ENCODE measurements at regions not wholly inside any gene's neighbourhood (a gene's known extent, or its start where the extent isn't known, plus 50 kb on each side); places are given as distances from the start of the nearest gene placed in this dataset.

DNA sequence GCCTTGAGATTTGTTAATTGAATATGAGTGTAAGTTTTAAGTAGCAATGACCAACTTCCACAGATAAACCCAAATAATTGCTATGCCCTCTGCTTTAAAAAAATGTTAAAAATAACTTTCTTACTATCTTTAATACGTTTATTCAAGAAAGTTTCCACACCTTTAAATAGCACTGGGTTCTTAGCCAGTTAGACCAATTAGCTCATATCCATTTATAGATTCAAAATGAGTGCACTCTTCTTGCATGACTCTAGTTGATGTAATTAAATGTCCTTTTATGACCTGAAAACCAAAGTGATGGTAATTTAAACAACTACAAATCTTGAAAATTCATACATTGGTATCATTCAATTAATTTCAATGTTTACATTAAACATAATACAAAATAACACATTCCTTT lies 50.8 kb upstream of the CACNA2D1 start:
- TF ChIP-seq FOXA1 (IDR thresholded peaks at IDR 0.05) (no peak), RXRA (IDR thresholded peaks at IDR 0.05) (no peak), RAD21 (IDR thresholded peaks at IDR 0.05) (no peak), SP1 (IDR thresholded peaks at IDR 0.05) (no peak), NR2F2 (IDR thresholded peaks at IDR 0.05) (no peak)
- TF ChIP-seq, protein P1, sequence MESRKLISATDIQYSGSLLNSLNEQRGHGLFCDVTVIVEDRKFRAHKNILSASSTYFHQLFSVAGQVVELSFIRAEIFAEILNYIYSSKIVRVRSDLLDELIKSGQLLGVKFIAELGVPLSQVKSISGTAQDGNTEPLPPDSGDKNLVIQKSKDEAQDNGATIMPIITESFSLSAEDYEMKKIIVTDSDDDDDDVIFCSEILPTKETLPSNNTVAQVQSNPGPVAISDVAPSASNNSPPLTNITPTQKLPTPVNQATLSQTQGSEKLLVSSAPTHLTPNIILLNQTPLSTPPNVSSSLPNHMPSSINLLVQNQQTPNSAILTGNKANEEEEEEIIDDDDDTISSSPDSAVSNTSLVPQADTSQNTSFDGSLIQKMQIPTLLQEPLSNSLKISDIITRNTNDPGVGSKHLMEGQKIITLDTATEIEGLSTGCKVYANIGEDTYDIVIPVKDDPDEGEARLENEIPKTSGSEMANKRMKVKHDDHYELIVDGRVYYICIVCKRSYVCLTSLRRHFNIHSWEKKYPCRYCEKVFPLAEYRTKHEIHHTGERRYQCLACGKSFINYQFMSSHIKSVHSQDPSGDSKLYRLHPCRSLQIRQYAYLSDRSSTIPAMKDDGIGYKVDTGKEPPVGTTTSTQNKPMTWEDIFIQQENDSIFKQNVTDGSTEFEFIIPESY (IDR thresholded peaks at IDR 0.05) = no peak
- TF ChIP-seq, protein P2, sequence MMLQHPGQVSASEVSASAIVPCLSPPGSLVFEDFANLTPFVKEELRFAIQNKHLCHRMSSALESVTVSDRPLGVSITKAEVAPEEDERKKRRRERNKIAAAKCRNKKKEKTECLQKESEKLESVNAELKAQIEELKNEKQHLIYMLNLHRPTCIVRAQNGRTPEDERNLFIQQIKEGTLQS (IDR thresholded peaks at IDR 0.05) = no peak
- 16% methylated on average over 1 of the region's 1 CpG for WGBS
- H3K9ac ChIP-seq (ENCODE audit: low read depth in 1 of 2, low read length in 2 of 2) = no peak overlapping the region
- no peaks in the 10 kb centered on the region for H3K36me3 ChIP-seq (ENCODE audit: control insufficient read depth in 4 of 4, insufficient read depth in 3 of 4, low read depth in 1 of 4, low read length in 3 of 4)
- no peaks in the 10 kb centered on the region for H3K4me1 ChIP-seq (ENCODE audit: control insufficient read depth in 4 of 4, insufficient read depth in 4 of 4, low read length in 3 of 4)
- no peak for DNase-seq (ENCODE audit: low spot score)
- H3K27ac ChIP-seq (ENCODE audit: low read depth in 1 of 2, low read length in 2 of 2) = no peak overlapping the region
- no peaks in the 10 kb centered on the region for H3K9me3 ChIP-seq (ENCODE audit: control insufficient read depth in 4 of 4, low read length in 3 of 4)
- H3K27me3 ChIP-seq (ENCODE audit: control insufficient read depth in 4 of 4, insufficient read depth in 4 of 4, low read length in 3 of 4) = peaks cover 0 to 5% (median 0%) of the 10 kb centered on the region in 4 donors
- H3K4me3 ChIP-seq (ENCODE audit: low read depth in 1 of 3, low read length in 3 of 3) = no peak overlapping the region
